ENCODE measurements at regions not wholly inside any gene's neighbourhood (a gene's known extent, or its start where the extent isn't known, plus 50 kb on each side); places are given as distances from the start of the nearest gene placed in this dataset.

- Histone ChIP-seq H3K27ac (ENCODE audit: low read depth, low read length, poor library complexity, severe bottlenecking) (no peak overlapping the region), H3K9me3 (ENCODE audit: low read depth, low read length, poor library complexity, severe bottlenecking) (peaks cover 21% of the 10 kb centered on the region), H3K27me3 (replicated peaks; ENCODE audit: insufficient read depth, low read depth, low read length, poor library complexity) (no peaks in the 10 kb centered on the region), H3K4me3 (ENCODE audit: low read depth, low read length, poor library complexity, severe bottlenecking) (no peak overlapping the region), H3K4me1 (ENCODE audit: insufficient read depth, low read length, poor library complexity, severe bottlenecking) (no peaks in the 10 kb centered on the region), H3K36me3 (ENCODE audit: insufficient read depth, low read length, poor library complexity, severe bottlenecking) (no peaks in the 10 kb centered on the region)
- BruUV-seq (replicated peaks), result no TSS peak
- TF ChIP-seq CTCF (conservative IDR thresholded peaks at IDR 0.05; ENCODE audit: low read depth, low read length) (no peak), EZH2 (IDR thresholded peaks at IDR 0.05; ENCODE audit: borderline replicate concordance, low read depth, low read length, poor library complexity, severe bottlenecking) (no peak)
- ChIA-PET POLR2A (ENCODE audit: low non-redundant PET) (no interaction called here), CTCF (no interaction called here)
- no peak for DNase-seq (ENCODE audit: low spot score)
- intact Hi-C loops (cut with micrococcal nuclease; ENCODE audit: unreplicated experiment), result no loop called here
These were observed 81.0 kb upstream of the PCDH10 start for GRCh38 chr4:133068083-133068482.

GRCh38 chr4:133081246-133081645, 67.8 kb upstream of the PCDH10 start:
- ChIA-PET POLR2A (ENCODE audit: low non-redundant PET) (no interaction called here), CTCF (no interaction called here)
- Histone ChIP-seq H3K27me3 (replicated peaks; ENCODE audit: insufficient read depth, low read depth, low read length, poor library complexity) (no peaks in the 10 kb centered on the region), H3K27ac (ENCODE audit: low read depth, low read length, poor library complexity, severe bottlenecking) (no peak overlapping the region), H3K9me3 (ENCODE audit: low read depth, low read length, poor library complexity, severe bottlenecking) (no peaks in the 10 kb centered on the region), H3K4me3 (ENCODE audit: low read depth, low read length, poor library complexity, severe bottlenecking) (no peak overlapping the region), H3K36me3 (ENCODE audit: insufficient read depth, low read length, poor library complexity, severe bottlenecking) (no peaks in the 10 kb centered on the region), H3K4me1 (ENCODE audit: insufficient read depth, low read length, poor library complexity, severe bottlenecking) (no peaks in the 10 kb centered on the region)
- DNase-seq (ENCODE audit: low spot score), result no peak
- no peak for TF ChIP-seq EZH2 (IDR thresholded peaks at IDR 0.05; ENCODE audit: borderline replicate concordance, low read depth, low read length, poor library complexity, severe bottlenecking)
- no peak for TF ChIP-seq CTCF (conservative IDR thresholded peaks at IDR 0.05; ENCODE audit: low read depth, low read length)
- intact Hi-C loops (cut with micrococcal nuclease; ENCODE audit: unreplicated experiment), result no loop called here
- BruUV-seq (replicated peaks), result no TSS peak

DNA sequence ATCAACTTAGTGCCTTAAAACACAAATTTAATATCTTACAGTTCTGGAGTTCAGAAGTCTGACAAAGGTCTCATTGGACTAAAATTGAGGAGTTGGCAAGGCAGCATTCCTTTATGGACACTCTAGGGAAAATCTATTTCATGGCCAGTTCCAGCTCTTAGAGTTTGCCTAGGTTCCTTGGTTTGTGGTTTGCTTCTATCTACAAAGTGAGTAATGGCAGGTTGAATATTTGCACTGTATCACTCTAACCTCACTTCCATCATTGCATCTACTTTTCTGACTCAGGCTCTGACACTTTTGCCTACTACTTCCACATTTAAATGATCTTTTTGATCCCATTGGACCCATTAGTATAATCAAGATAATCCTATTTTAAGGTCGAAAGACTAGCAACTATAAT, 64.7 kb upstream of the PCDH10 start:
- Histone ChIP-seq H3K4me1 (ENCODE audit: insufficient read depth, low read length, poor library complexity, severe bottlenecking) (no peaks in the 10 kb centered on the region), H3K9me3 (ENCODE audit: low read depth, low read length, poor library complexity, severe bottlenecking) (no peaks in the 10 kb centered on the region), H3K27ac (ENCODE audit: low read depth, low read length, poor library complexity, severe bottlenecking) (no peak overlapping the region), H3K27me3 (replicated peaks; ENCODE audit: insufficient read depth, low read depth, low read length, poor library complexity) (no peaks in the 10 kb centered on the region), H3K4me3 (ENCODE audit: low read depth, low read length, poor library complexity, severe bottlenecking) (no peak overlapping the region), H3K36me3 (ENCODE audit: insufficient read depth, low read length, poor library complexity, severe bottlenecking) (no peaks in the 10 kb centered on the region)
- DNase-seq (ENCODE audit: low spot score), result no peak
- BruUV-seq (replicated peaks), result no TSS peak
- ChIA-PET CTCF (no interaction called here), POLR2A (ENCODE audit: low non-redundant PET) (no interaction called here)
- TF ChIP-seq CTCF (conservative IDR thresholded peaks at IDR 0.05; ENCODE audit: low read depth, low read length), result no peak
- no peak for TF ChIP-seq EZH2 (IDR thresholded peaks at IDR 0.05; ENCODE audit: borderline replicate concordance, low read depth, low read length, poor library complexity, severe bottlenecking)
- intact Hi-C loops (cut with micrococcal nuclease; ENCODE audit: unreplicated experiment), result no loop called here
